HEK293 (cell line): ENCODE measurements at regions not wholly inside any gene's neighbourhood (a gene's known extent, or its start where the extent isn't known, plus 50 kb on each side); places are given as distances from the start of the nearest gene placed in this dataset.

Experiments used
- CTCF ChIP-seq: fragments of 450-650 bp; formaldehyde crosslinking; IDR thresholded peaks from 2 replicates; pipeline ENCODE4 v1.5.1; 2016; ENCODE audit warnings: missing biosample characterization, missing genetic modification characterization
- REST ChIP-seq: fragments of 450-650 bp; formaldehyde crosslinking; IDR thresholded peaks from 2 replicates; pipeline ENCODE4 v1.5.1; 2016; ENCODE audit warnings: missing biosample characterization, missing genetic modification characterization
- TCF7L2 ChIP-seq: IDR thresholded peaks from 2 replicates; pipeline ENCODE4 v1.6.1; 2011; ENCODE audit warnings: low read depth, mild to moderate bottlenecking, inconsistent platforms, low read length, moderate library complexity, borderline replicate concordance

- TF ChIP-seq CTCF (tag by site-specific recombination) (no peak), TCF7L2 (no peak), REST (tag by site-specific recombination) (no peak)
These were observed 603.1 kb downstream of the EBF1 start for GRCh38 chr5:158496624-158497023.
